ENCODE measurements at regions not wholly inside any gene's neighbourhood (a gene's known extent, or its start where the extent isn't known, plus 50 kb on each side); places are given as distances from the start of the nearest gene placed in this dataset.

DNA sequence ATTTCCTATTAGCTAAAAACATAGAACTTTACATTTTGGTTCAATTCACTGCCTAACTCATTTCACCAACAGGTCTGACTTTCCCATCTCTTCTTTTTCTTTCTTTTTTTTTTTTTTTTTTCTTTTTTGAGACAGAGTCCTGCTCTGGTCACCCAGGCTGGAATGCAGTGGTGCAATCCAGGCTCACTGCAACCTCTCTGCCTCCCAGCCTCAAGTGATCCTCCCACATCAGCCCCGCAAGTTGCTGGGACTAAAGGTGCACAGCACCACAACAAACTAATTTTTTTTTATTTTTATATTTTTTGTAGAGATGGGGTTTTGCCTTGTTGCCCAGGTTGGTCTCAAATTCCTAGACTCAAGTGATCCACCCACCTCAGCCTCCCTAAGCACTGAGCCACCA is 57.8 kb upstream of the HNRNPA3 start:
- DNase-seq = no peak
- H3K4me1 ChIP-seq = no peaks in the 10 kb centered on the region
- H3K9me3 ChIP-seq = no peaks in the 10 kb centered on the region
- no peaks in the 10 kb centered on the region for H3K27me3 ChIP-seq
- no peak overlapping the region for H3K4me3 ChIP-seq (ENCODE audit: low read depth, low read length)
- H3K36me3 ChIP-seq = no peaks in the 10 kb centered on the region
- TF ChIP-seq, protein P1, sequence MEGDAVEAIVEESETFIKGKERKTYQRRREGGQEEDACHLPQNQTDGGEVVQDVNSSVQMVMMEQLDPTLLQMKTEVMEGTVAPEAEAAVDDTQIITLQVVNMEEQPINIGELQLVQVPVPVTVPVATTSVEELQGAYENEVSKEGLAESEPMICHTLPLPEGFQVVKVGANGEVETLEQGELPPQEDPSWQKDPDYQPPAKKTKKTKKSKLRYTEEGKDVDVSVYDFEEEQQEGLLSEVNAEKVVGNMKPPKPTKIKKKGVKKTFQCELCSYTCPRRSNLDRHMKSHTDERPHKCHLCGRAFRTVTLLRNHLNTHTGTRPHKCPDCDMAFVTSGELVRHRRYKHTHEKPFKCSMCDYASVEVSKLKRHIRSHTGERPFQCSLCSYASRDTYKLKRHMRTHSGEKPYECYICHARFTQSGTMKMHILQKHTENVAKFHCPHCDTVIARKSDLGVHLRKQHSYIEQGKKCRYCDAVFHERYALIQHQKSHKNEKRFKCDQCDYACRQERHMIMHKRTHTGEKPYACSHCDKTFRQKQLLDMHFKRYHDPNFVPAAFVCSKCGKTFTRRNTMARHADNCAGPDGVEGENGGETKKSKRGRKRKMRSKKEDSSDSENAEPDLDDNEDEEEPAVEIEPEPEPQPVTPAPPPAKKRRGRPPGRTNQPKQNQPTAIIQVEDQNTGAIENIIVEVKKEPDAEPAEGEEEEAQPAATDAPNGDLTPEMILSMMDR (IDR thresholded peaks at IDR 0.05; ENCODE audit: low read depth, low read length) = no peak

DNA sequence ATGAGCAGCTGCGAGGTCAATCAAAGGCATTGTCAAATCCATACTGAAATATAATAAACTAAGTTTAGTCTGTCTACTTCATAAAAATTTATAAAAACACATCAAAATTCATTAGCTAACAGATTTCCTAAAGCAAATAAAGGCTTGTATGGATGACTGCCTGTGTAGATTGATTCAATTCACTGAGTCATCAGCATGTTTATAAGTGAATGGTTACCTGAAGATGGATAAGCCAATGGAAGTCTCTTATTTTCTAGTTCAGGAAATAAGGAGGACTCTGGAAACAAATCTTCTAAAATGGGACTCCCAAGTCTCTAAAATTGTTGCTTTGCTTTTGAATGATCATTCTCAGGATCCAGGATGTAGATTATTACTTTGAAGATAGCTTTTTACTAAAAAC is 57.0 kb upstream of the HNRNPA3 start:
- no peak for DNase-seq
- Histone ChIP-seq H3K36me3 (no peaks in the 10 kb centered on the region), H3K4me3 (ENCODE audit: low read depth, low read length) (no peak overlapping the region), H3K9me3 (no peaks in the 10 kb centered on the region), H3K27me3 (no peaks in the 10 kb centered on the region), H3K4me1 (no peaks in the 10 kb centered on the region)
- TF ChIP-seq, protein P1 (IDR thresholded peaks at IDR 0.05; ENCODE audit: low read depth, low read length) = no peak

DNA sequence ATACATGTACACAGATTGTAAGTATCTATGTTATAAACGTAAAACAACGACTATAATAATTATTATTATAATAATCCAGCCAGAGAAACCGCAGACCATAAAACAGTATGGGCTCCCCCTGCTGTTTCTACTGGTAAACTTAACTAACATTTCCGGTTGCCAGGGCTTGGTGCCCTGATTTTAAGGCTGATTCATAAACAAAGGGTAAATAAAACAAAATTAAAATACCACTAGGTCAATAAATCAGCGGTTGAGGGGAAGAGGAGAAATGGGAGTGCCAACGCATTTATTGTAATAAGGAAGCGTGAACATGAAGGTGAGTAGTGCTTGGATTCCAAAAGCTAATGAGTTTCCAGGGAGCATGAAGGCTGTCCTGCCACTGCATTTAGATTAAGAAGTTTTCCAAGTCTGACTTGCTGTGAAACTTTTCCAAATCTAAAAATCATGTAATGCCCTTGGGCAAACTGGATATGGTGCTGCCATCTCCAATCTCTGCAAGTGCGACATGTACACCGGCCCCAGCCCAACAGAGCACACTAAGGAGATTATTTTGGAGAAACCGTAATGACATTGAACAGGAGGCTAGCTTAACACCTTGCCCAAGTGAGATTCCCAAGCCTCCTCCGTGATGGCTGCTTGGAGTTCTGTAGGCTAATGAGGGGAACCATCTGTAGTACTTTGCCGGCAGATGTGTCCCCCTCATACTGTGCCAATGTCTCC is 50.7 kb upstream of the HNRNPA3 start:
- DNase-seq = no peak
- Histone ChIP-seq H3K4me1 (no peaks in the 10 kb centered on the region; the same call in none of the 2 replicates), H3K27me3 (no peaks in the 10 kb centered on the region), H3K9me3 (no peaks in the 10 kb centered on the region; the same call in 1 of the 2 replicates), H3K4me3 (ENCODE audit: low read depth, low read length) (no peak overlapping the region), H3K36me3 (no peaks in the 10 kb centered on the region)
- TF ChIP-seq, protein P1 (IDR thresholded peaks at IDR 0.05; ENCODE audit: low read depth, low read length) = peak; percentile 59
